Pancreas (tissue), 10 donors: ENCODE measurements at regions not wholly inside any gene's neighbourhood (a gene's known extent, or its start where the extent isn't known, plus 50 kb on each side); places are given as distances from the start of the nearest gene placed in this dataset.

Source experiments
- ATAC-seq, 4 donors: fragments of 200-7000 bp; cut with Tn5 transposase; one replicate each; pipeline versions ENCODE4 v1.8.0 to v1.9.1; 2020; ENCODE audit warnings: mild to moderate bottlenecking in 4 of 4, moderate library complexity in 4 of 4
- DNase-seq, 6 donors: peaks; one replicate each; pipeline ENCODE4 v3.0.0-alpha.2; 2020
- FAIRE-seq: peaks from 2 replicates; lab custom pipeline; 2012; peaks lifted over from hg19 to GRCh38; lab: Jason Lieb, UNC
- H3K27ac ChIP-seq, 4 donors: fragments of 200-600 bp; sonication (generic); 1 replicate in 3 of 4; 2 replicates in 1 of 4; pipeline versions ENCODE4 v1.5.0 to v1.8.0; 2020
- H3K27me3 ChIP-seq, 4 donors: fragments of 200-600 bp; one replicate each; pipeline ENCODE4 v1.8.0; 2021
- H3K36me3 ChIP-seq, 3 donors: fragments of 200-600 bp; sonication (generic) in 1 of 3; one replicate each; pipeline versions ENCODE4 v1.5.0 to v1.8.0; 2020 to 2021
- H3K4me1 ChIP-seq, 3 donors: fragments of 200-600 bp; one replicate each; pipeline ENCODE4 v1.8.0; 2021
- H3K4me3 ChIP-seq, 4 donors: fragments of 200-600 bp; sonication (generic) in 2 of 4; one replicate each; pipeline versions ENCODE4 v1.5.0 to v1.8.0; 2020 to 2021
- H3K9me3 ChIP-seq, 4 donors: fragments of 200-600 bp; one replicate each; pipeline ENCODE4 v1.8.0; 2021
- CTCF ChIP-seq, 4 donors: fragments of 200-600 bp; sonication (generic) in 3 of 4; IDR thresholded peaks; one replicate each; pipeline versions ENCODE4 v1.5.0 to v1.8.0; 2021; ENCODE audit warnings: antibody characterized with exemption in 4 of 4
- WGBS, 2 donors: extraction: QIAGEN DNeasy Blood & Tissue Kit; methylation state at CpG; one replicate each; pipeline ENCODE4 v1.1.7; 2013; 5-methylcytosine and 5-hydroxymethylcytosine counted together
- intact Hi-C, 3 donors: fragments of 100-400 bp; cut with DNase I; formaldehyde crosslinking; loops; one replicate each; pipeline versions ENCODE4 v1.11.1 to v1.14.2; 2022
- donor health status: healthy with polysubstance abuse.
- donor health status: DM: no; HTN: no; CAD: no; lungs with moderate emphysema.
- donor health status: DM: no; HTN: no; CAD: no.
- donor health status: control.
- donor health status: control.
- donor health status: Bipolar disorder and iron deficiency.
- donor health status: DM: yes; HTN: yes; CAD: no.
- donor health status: DM: no; HTN: no; CAD: no.
- donor health status: DM: no; HTN: no; CAD: no.
- donor health status: DM: yes; HTN: yes; CAD: no.

- Histone ChIP-seq H3K27me3 (no peaks in the 10 kb centered on the region), H3K9me3 (no peaks in the 10 kb centered on the region), H3K36me3 (no peaks in the 10 kb centered on the region), H3K27ac (no peak overlapping the region), H3K4me3 (no peak overlapping the region), H3K4me1 (no peaks in the 10 kb centered on the region)
- no peak for TF ChIP-seq CTCF (IDR thresholded peaks at IDR 0.05)
- intact Hi-C loops: no loop called here
- DNase-seq (no peak), ATAC-seq (no peak), FAIRE-seq (no peak)
- WGBS, 2 donors: 81 to 84% methylated on average over 4 of the region's 4 CpGs
Measured at GRCh38 chr15:38863381-38863780, 298.8 kb upstream of the RASGRP1 start.

GRCh38 chr15:38864122-38864521 lies 299.5 kb upstream of the RASGRP1 start:
- 72 to 73% methylated on average over 3 of the region's 3 CpGs for WGBS, 2 donors
- FAIRE-seq (no peak), DNase-seq (no peak), ATAC-seq (no peak)
- no peaks in the 10 kb centered on the region for H3K27me3 ChIP-seq
- H3K4me3 ChIP-seq: no peak overlapping the region
- H3K4me1 ChIP-seq: no peaks in the 10 kb centered on the region
- H3K9me3 ChIP-seq: no peaks in the 10 kb centered on the region
- H3K27ac ChIP-seq: no peak overlapping the region
- no peaks in the 10 kb centered on the region for H3K36me3 ChIP-seq
- no peak for TF ChIP-seq CTCF (IDR thresholded peaks at IDR 0.05)
- intact Hi-C loops: no loop called here

- ATAC-seq (peak in 3 of 4 donors; percentile 43 to 57 (median 57)), FAIRE-seq (no peak), DNase-seq (peak in 1 of 6 donors; percentile 21)
- no peak for TF ChIP-seq CTCF (IDR thresholded peaks at IDR 0.05)
- no peaks in the 10 kb centered on the region for H3K9me3 ChIP-seq
- H3K27ac ChIP-seq: no peak overlapping the region
- no peaks in the 10 kb centered on the region for H3K4me1 ChIP-seq
- WGBS, 2 donors: 59 to 65% methylated on average over 9 of the region's 9 CpGs
- no peaks in the 10 kb centered on the region for H3K36me3 ChIP-seq
- H3K27me3 ChIP-seq: no peaks in the 10 kb centered on the region
- no peak overlapping the region for H3K4me3 ChIP-seq
- intact Hi-C loops: no loop called here
Measured at GRCh38 chr15:38864827-38865581, 300.4 kb upstream of the RASGRP1 start.

GRCh38 chr15:38867556-38867955 lies 302.9 kb upstream of the RASGRP1 start:
- intact Hi-C loops: no loop called here
- Histone ChIP-seq H3K36me3 (no peaks in the 10 kb centered on the region), H3K27me3 (no peaks in the 10 kb centered on the region), H3K27ac (no peak overlapping the region), H3K4me1 (no peaks in the 10 kb centered on the region), H3K4me3 (no peak overlapping the region), H3K9me3 (no peaks in the 10 kb centered on the region)
- no peak for DNase-seq
- 76 to 85% methylated on average over 7 of the region's 7 CpGs for WGBS, 2 donors
- FAIRE-seq: no peak
- no peak for ATAC-seq
- TF ChIP-seq CTCF (IDR thresholded peaks at IDR 0.05): no peak
